Neuron (in vitro differentiated cells): ENCODE measurements at regions not wholly inside any gene's neighbourhood (a gene's known extent, or its start where the extent isn't known, plus 50 kb on each side); places are given as distances from the start of the nearest gene placed in this dataset.
"Not testable (repeated sequence)": the region's sequence is repeated elsewhere in the genome, so short reads cannot be mapped to it uniquely, and the experiment has no call there.

Source experiments
- H2AFZ ChIP-seq: one replicate; pipeline ENCODE4 v1.6.1; 2013; ENCODE audit warnings: low read depth, mild to moderate bottlenecking, inconsistent platforms, low read length, moderate library complexity
- H3K27me3 ChIP-seq: one replicate; pipeline ENCODE4 v1.6.1; 2013; ENCODE audit warnings: low read length; ENCODE audit not compliant: insufficient read depth
- H3K36me3 ChIP-seq: one replicate; pipeline ENCODE4 v1.6.1; 2013; ENCODE audit warnings: low read length; ENCODE audit not compliant: insufficient read depth
- H3K4me1 ChIP-seq: one replicate; pipeline ENCODE4 v1.6.1; 2013; ENCODE audit warnings: low read length; ENCODE audit not compliant: insufficient read depth
- H3K4me3 ChIP-seq: 2 replicates; pipeline ENCODE4 v1.5.1; 2013; ENCODE audit warnings: mild to moderate bottlenecking, low read length, moderate library complexity
- H3K9me3 ChIP-seq: one replicate; pipeline ENCODE4 v1.6.1; 2013; ENCODE audit warnings: low read length

DNA sequence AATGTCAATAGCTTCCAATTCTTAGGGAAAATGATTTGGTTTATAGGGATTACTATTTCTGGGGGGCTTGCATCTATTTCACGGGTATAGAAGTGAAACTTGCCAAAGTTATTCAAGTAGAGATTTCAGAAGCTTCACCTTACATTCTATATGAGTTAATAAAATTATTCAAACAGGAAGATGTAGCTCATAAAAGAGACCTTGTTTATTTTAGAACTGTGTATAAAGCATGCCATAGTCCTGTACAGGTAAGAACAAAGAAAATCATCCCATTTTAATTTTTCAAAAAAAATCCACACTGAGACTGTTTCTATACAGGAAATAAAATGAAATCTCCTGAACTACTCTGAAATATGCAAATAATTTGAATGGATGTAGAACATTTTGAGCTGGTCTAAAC lies 834.7 kb downstream of the TRHDE start:
- no peaks in the 10 kb centered on the region for H3K9me3 ChIP-seq
- no peaks in the 10 kb centered on the region for H3K36me3 ChIP-seq
- no peaks in the 10 kb centered on the region for H3K4me1 ChIP-seq
- no peak overlapping the region for H3K4me3 ChIP-seq
- H3K27me3 ChIP-seq, result no peaks in the 10 kb centered on the region
- no peak overlapping the region for H2AFZ ChIP-seq

GRCh38 chr12:73110816-73111215 lies 838.6 kb downstream of the TRHDE start:
- no peaks in the 10 kb centered on the region for H3K9me3 ChIP-seq
- H2AFZ ChIP-seq, result no peak overlapping the region
- H3K36me3 ChIP-seq, result no peaks in the 10 kb centered on the region

GRCh38 chr12:73112035-73112816 lies 840.1 kb downstream of the TRHDE start:
- Histone ChIP-seq H3K36me3 (no peaks in the 10 kb centered on the region), H3K9me3 (no peaks in the 10 kb centered on the region), H3K4me1 (no peaks in the 10 kb centered on the region), H3K27me3 (no peaks in the 10 kb centered on the region), H3K4me3 (no peak overlapping the region), H2AFZ (no peak overlapping the region)

More at GRCh38 chr12:73110816-73111215, 838.6 kb downstream of the TRHDE start:
- Histone ChIP-seq H3K27me3 (no peaks in the 10 kb centered on the region), H3K4me3 (no peak overlapping the region), H3K4me1 (no peaks in the 10 kb centered on the region)

- no peaks in the 10 kb centered on the region for H3K36me3 ChIP-seq
- no peak overlapping the region for H3K4me3 ChIP-seq
- no peaks in the 10 kb centered on the region for H3K9me3 ChIP-seq
- H3K4me1 ChIP-seq, result no peaks in the 10 kb centered on the region
- no peaks in the 10 kb centered on the region for H3K27me3 ChIP-seq
- H2AFZ ChIP-seq, result no peak overlapping the region
Observed at GRCh38 chr12:73124480-73124879, 852.3 kb downstream of the TRHDE start.

GRCh38 chr12:73125148-73125547 lies 853.0 kb downstream of the TRHDE start:
- Histone ChIP-seq H3K36me3 (no peaks in the 10 kb centered on the region), H2AFZ (no peak overlapping the region), H3K27me3 (no peaks in the 10 kb centered on the region), H3K4me3 (no peak overlapping the region), H3K4me1 (no peaks in the 10 kb centered on the region), H3K9me3 (no peaks in the 10 kb centered on the region)

DNA sequence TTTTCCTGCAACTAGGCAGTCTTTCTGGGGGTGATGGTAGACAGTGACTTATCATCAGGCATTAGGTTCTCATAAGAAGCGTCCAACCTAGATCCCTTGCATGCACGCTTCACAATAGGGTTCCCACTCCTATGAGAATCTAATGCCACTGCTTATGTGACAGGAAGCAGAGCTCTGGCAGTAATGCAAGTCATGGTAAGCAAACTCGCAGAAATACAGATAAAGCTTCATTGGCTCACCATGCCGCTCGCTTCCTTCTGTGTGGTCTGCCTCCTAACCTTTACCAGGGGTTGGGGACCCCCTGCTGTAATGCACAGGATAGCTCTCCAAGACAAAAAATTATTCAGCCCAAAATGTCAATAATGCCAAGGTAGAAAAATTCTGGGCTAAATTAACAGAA lies 864.2 kb downstream of the TRHDE start:
- Histone ChIP-seq H3K9me3 (no peaks in the 10 kb centered on the region), H3K27me3 (no peaks in the 10 kb centered on the region), H3K4me1 (no peaks in the 10 kb centered on the region), H3K4me3 (no peak overlapping the region), H3K36me3 (no peaks in the 10 kb centered on the region), H2AFZ (no peak overlapping the region)

DNA sequence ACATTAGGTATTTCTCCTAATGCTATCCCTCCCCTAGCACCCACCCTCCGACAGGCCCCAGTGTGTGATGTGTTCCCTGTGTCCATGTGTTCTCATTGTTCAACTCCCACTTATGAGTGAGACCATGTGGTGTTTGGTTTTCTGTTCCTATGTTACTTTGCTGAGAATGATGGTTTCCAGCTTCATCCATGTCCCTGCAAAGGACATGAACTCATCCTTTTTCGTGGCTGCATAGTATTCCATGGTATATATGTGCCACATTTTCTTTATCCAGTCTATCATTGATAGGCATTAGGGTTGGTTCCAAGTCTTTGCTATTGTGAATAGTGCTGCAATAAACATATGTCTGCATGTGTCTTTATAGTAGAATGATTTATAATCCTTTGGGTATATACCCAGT lies 867.5 kb downstream of the TRHDE start:
- H3K9me3 ChIP-seq, H3K36me3 ChIP-seq, H3K4me1 ChIP-seq, H2AFZ ChIP-seq, H3K27me3 ChIP-seq, H3K4me3 ChIP-seq: not testable (repeated sequence)

DNA sequence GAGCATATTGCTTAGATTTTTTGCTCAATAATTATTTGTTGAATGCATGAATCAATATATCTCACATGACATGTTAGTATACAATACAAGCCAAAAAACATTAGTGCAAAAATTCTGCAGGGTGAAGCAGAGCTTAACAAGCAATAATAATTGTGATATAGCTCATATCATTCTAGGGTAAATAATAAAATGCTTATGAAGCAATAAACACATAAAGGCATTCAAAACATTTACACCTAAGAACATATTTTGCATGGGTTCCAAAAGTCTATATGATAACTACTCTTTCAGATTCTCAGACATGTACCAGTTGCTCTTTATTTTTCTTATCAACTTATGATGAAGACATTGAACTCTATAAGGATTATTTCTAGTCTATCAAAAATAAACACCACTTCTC lies 886.2 kb downstream of the TRHDE start:
- Histone ChIP-seq H3K9me3 (no peaks in the 10 kb centered on the region), H3K36me3 (no peaks in the 10 kb centered on the region), H3K27me3 (no peaks in the 10 kb centered on the region), H3K4me3 (no peak overlapping the region), H3K4me1 (no peaks in the 10 kb centered on the region), H2AFZ (no peak overlapping the region)

DNA sequence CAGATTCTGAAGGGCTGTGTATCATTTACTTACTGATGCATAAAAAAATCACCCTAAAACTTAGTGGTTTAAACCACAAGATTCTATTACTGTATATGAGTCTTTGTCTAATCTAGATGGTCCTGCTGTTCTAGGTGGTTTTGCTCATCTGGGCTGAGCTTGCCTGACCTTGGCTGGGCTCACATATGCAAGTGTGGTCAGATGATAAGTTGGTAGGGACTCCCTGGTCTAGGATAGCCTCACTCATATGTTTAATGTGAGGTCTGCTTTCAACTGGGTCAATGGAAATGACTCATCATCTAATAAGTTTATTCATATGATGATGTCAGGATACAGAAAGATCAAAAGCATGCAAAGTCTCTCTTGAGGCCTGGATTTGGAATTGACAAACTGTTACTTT lies 887.8 kb downstream of the TRHDE start:
- H3K9me3 ChIP-seq, result no peaks in the 10 kb centered on the region
- no peaks in the 10 kb centered on the region for H3K36me3 ChIP-seq
- H2AFZ ChIP-seq, result no peak overlapping the region
- no peak overlapping the region for H3K4me3 ChIP-seq
- H3K4me1 ChIP-seq, result no peaks in the 10 kb centered on the region
- H3K27me3 ChIP-seq, result no peaks in the 10 kb centered on the region

- Histone ChIP-seq H3K4me1 (no peaks in the 10 kb centered on the region), H3K4me3 (no peak overlapping the region), H3K9me3 (no peaks in the 10 kb centered on the region), H2AFZ (no peak overlapping the region), H3K27me3 (no peaks in the 10 kb centered on the region), H3K36me3 (no peaks in the 10 kb centered on the region)
Observed at GRCh38 chr12:73161970-73162369, 889.8 kb downstream of the TRHDE start.

GRCh38 chr12:73180734-73181133 lies 908.6 kb downstream of the TRHDE start:
- Histone ChIP-seq H3K27me3 (no peaks in the 10 kb centered on the region), H3K9me3 (peaks cover 2% of the 10 kb centered on the region), H3K4me1 (no peaks in the 10 kb centered on the region), H2AFZ (no peak overlapping the region), H3K4me3 (no peak overlapping the region), H3K36me3 (no peaks in the 10 kb centered on the region)

GRCh38 chr12:73181244-73181643 lies 909.1 kb downstream of the TRHDE start:
- H3K27me3 ChIP-seq, result no peaks in the 10 kb centered on the region
- peaks cover 2% of the 10 kb centered on the region for H3K9me3 ChIP-seq
- H3K4me1 ChIP-seq, result no peaks in the 10 kb centered on the region
- no peak overlapping the region for H2AFZ ChIP-seq
- no peaks in the 10 kb centered on the region for H3K36me3 ChIP-seq
- H3K4me3 ChIP-seq, result no peak overlapping the region

DNA sequence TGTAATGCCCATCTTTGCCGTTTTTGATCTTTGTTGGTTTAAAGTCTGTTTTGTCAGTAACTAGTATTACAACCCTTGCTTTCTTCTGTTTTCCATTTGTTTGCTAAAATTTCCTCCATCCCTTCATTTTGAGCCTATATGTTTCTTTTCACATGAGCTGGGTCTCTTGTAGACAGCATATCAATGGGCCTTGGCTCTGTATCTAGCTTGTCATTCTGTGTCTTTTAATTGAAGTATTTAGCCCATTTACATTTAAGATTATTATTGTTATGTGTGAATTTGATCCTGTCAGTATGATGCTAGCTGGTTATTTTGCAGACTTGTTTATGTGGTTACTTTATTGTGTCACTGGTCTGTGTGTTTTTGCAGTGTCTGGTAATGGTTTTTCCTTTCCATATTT lies 913.2 kb downstream of the TRHDE start:
- Histone ChIP-seq H3K4me3 (no peak overlapping the region), H3K4me1 (no peaks in the 10 kb centered on the region), H2AFZ (no peak overlapping the region), H3K27me3 (no peaks in the 10 kb centered on the region), H3K36me3 (no peaks in the 10 kb centered on the region), H3K9me3 (peaks cover 2% of the 10 kb centered on the region)

- no peaks in the 10 kb centered on the region for H3K36me3 ChIP-seq
- H2AFZ ChIP-seq, result no peak overlapping the region
- peaks cover 2% of the 10 kb centered on the region for H3K9me3 ChIP-seq
- no peak overlapping the region for H3K4me3 ChIP-seq
- no peaks in the 10 kb centered on the region for H3K27me3 ChIP-seq
- H3K4me1 ChIP-seq, result no peaks in the 10 kb centered on the region
Observed at GRCh38 chr12:73186272-73186671, 914.1 kb downstream of the TRHDE start.
